Kidney (tissue), 13 donors: ENCODE measurements at regions not wholly inside any gene's neighbourhood (a gene's known extent, or its start where the extent isn't known, plus 50 kb on each side); places are given as distances from the start of the nearest gene placed in this dataset.
A peak's percentile ranks its signal among the peaks of the same experiment; 100 is the strongest.
"Not testable (repeated sequence)": the region's sequence is repeated elsewhere in the genome, so short reads cannot be mapped to it uniquely, and the experiment has no call there.

Experiments used
- DNase-seq, 5 donors: peaks; one replicate each; pipeline ENCODE4 v3.0.0-alpha.2; 2013 to 2020
- FAIRE-seq: peaks from 2 replicates; lab custom pipeline; 2012; peaks lifted over from hg19 to GRCh38; lab: Jason Lieb, UNC
- H3K27ac ChIP-seq, 2 donors: one replicate each; pipeline ENCODE4 v1.7.0; 2013; ENCODE audit warnings: low read depth in 2 of 2, low read length in 2 of 2, inconsistent platforms in 1 of 2
- H3K27me3 ChIP-seq: one replicate; pipeline ENCODE4 v1.7.1; 2013; ENCODE audit warnings: low read length, inconsistent platforms; ENCODE audit not compliant: control insufficient read depth, insufficient read depth
- H3K36me3 ChIP-seq, 3 donors: one replicate each; pipeline versions ENCODE4 v1.7.0 to v1.7.1; 2013; ENCODE audit warnings: low read length in 3 of 3, control low read depth in 1 of 3, inconsistent platforms in 1 of 3; ENCODE audit not compliant: insufficient read depth in 3 of 3, control insufficient read depth in 2 of 3
- H3K4me1 ChIP-seq, 3 donors: one replicate each; pipeline versions ENCODE4 v1.7.0 to v1.7.1; 2013; ENCODE audit warnings: low read length in 3 of 3, inconsistent platforms in 1 of 3, low read depth in 1 of 3; ENCODE audit not compliant: control insufficient read depth in 2 of 3, insufficient read depth in 2 of 3
- H3K4me3 ChIP-seq, 3 donors: one replicate each; pipeline versions ENCODE4 v1.7.0 to v1.8.1; 2013; ENCODE audit warnings: low read length in 3 of 3, control low read depth in 1 of 3, inconsistent platforms in 1 of 3
- H3K9ac ChIP-seq, 3 donors: one replicate each; pipeline versions ENCODE4 v1.7.0 to v1.7.1; 2013; ENCODE audit warnings: low read length in 3 of 3, control low read depth in 1 of 3, inconsistent platforms in 1 of 3
- H3K9me3 ChIP-seq, 3 donors: one replicate each; pipeline versions ENCODE4 v1.7.0 to v1.7.1; 2013; ENCODE audit warnings: low read length in 3 of 3, control low read depth in 1 of 3, inconsistent platforms in 1 of 3; ENCODE audit not compliant: control insufficient read depth in 2 of 3, insufficient read depth in 1 of 3
- CTCF ChIP-seq: IDR thresholded peaks from 3 replicates; pipeline ENCODE4 v1.5.1; 2012; ENCODE audit warnings: mild to moderate bottlenecking, moderate library complexity, borderline replicate concordance; ENCODE audit not compliant: insufficient read depth; ENCODE audit errors: extremely low read depth
- intact Hi-C: fragments of 100-400 bp; cut with DNase I; formaldehyde crosslinking; loops from one replicate; pipeline ENCODE4 v1.11.1; 2022
- donor health status: control.
- donor health status: control.
- donor health status: control.
- donor health status: control.
- donor health status: control.
- donor health status: DM: yes; HTN: yes; CAD: no.
- donor health status: Normal renal cell carcinoma (clear cell type).

GRCh38 chr17:27947005-27947406 is 53.8 kb upstream of the LYRM9 start:
- no peak for DNase-seq
- Histone ChIP-seq H3K27me3 (no peaks in the 10 kb centered on the region), H3K4me3 (no peak overlapping the region), H3K9me3 (no peaks in the 10 kb centered on the region), H3K4me1 (no peaks in the 10 kb centered on the region), H3K36me3 (no peaks in the 10 kb centered on the region), H3K9ac (no peak overlapping the region), H3K27ac (no peak overlapping the region)
- no peak for TF ChIP-seq CTCF
- intact Hi-C loops: no loop called here
- FAIRE-seq: no peak

GRCh38 chr17:27949304-27949703 is 56.1 kb upstream of the LYRM9 start:
- intact Hi-C loops: no loop called here
- TF ChIP-seq CTCF: no peak
- H3K27me3 ChIP-seq: no peaks in the 10 kb centered on the region
- H3K4me3 ChIP-seq: no peak overlapping the region
- FAIRE-seq: no peak
- H3K9ac ChIP-seq: no peak overlapping the region
- no peaks in the 10 kb centered on the region for H3K9me3 ChIP-seq
- no peak overlapping the region for H3K27ac ChIP-seq
- H3K36me3 ChIP-seq: no peaks in the 10 kb centered on the region
- DNase-seq: no peak
- no peaks in the 10 kb centered on the region for H3K4me1 ChIP-seq

GRCh38 chr17:27950225-27950624 is 57.1 kb upstream of the LYRM9 start:
- H3K9ac ChIP-seq, H3K9me3 ChIP-seq, intact Hi-C loops, H3K4me3 ChIP-seq, H3K36me3 ChIP-seq, H3K27me3 ChIP-seq, DNase-seq, FAIRE-seq, H3K4me1 ChIP-seq, H3K27ac ChIP-seq: not testable (repeated sequence)

GRCh38 chr17:27950995-27951394 is 57.8 kb upstream of the LYRM9 start:
- H3K9ac ChIP-seq: no peak overlapping the region
- no peak for TF ChIP-seq CTCF
- no peaks in the 10 kb centered on the region for H3K9me3 ChIP-seq
- FAIRE-seq (no peak), DNase-seq (peak in 1 of 5 donors; percentile 31)
- H3K4me1 ChIP-seq: no peaks in the 10 kb centered on the region
- H3K36me3 ChIP-seq: no peaks in the 10 kb centered on the region
- H3K27ac ChIP-seq: no peak overlapping the region
- no peaks in the 10 kb centered on the region for H3K27me3 ChIP-seq
- no peak overlapping the region for H3K4me3 ChIP-seq
- intact Hi-C loops: no loop called here
